ENCODE measurements at regions not wholly inside any gene's neighbourhood (a gene's known extent, or its start where the extent isn't known, plus 50 kb on each side); places are given as distances from the start of the nearest gene placed in this dataset.

GRCh38 chr2:16044946-16045456 lies 104.7 kb downstream of the MYCN start:
- no peak for TF ChIP-seq CTCF (IDR thresholded peaks at IDR 0.05)
- no peak for TF ChIP-seq EP300 (IDR thresholded peaks at IDR 0.05)
- no peak for TF ChIP-seq POLR2A (IDR thresholded peaks at IDR 0.05)

All from sigmoid colon (tissue), 4 donors.